ENCODE measurements at regions not wholly inside any gene's neighbourhood (a gene's known extent, or its start where the extent isn't known, plus 50 kb on each side); places are given as distances from the start of the nearest gene placed in this dataset.
"Not testable (repeated sequence)": the region's sequence is repeated elsewhere in the genome, so short reads cannot be mapped to it uniquely, and the experiment has no call there.

DNA sequence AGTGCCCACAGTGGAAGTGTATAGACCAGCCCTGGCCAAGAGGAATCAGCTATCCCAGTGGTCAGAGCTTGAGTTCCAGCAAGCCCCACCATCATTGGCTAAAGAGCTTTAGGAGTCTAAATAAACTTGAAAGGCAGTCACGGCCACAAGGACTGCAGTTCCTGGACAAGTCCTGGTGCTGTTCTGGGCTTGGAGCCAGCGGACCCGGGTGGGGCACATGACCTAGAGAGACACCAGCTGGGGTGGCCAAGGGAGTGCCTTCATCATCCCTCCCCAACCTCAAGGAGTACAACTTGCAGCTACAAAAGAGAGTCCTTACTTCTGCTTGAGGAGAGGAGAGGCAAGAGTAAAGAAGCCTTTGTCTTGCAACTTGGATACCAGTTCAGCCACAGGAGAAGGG is 439.8 kb upstream of the TMEFF2 start:
- no peak for DNase-seq (ENCODE audit: low read depth)

DNA sequence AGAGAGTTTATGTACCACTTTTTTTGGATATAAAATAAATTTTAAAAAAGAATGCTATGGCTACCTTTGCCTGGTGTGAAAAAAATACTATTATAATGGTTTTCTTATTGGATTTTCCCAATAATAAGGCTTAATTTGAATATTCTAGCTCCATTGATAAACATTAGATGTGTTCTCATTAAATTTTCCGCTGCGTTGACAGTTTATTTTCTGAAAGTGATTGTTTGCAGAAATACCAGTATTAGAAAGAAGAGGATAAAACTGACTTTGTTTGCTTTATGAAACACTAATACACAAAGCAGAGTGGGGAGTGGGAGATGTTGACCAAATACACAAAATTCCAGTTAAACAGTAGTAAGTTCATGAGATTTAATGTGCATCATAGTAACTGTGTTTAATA is 433.3 kb upstream of the TMEFF2 start:
- DNase-seq (ENCODE audit: low read depth) = no peak

GRCh38 chr2:192615105-192615504 is 420.4 kb upstream of the TMEFF2 start:
- no peak for DNase-seq (ENCODE audit: low read depth)

- no peak for DNase-seq (ENCODE audit: low read depth)
Measured at GRCh38 chr2:192604295-192604694, 409.6 kb upstream of the TMEFF2 start.

GRCh38 chr2:192598649-192599048 is 403.9 kb upstream of the TMEFF2 start:
- DNase-seq (ENCODE audit: low read depth) = not testable (repeated sequence)

DNA sequence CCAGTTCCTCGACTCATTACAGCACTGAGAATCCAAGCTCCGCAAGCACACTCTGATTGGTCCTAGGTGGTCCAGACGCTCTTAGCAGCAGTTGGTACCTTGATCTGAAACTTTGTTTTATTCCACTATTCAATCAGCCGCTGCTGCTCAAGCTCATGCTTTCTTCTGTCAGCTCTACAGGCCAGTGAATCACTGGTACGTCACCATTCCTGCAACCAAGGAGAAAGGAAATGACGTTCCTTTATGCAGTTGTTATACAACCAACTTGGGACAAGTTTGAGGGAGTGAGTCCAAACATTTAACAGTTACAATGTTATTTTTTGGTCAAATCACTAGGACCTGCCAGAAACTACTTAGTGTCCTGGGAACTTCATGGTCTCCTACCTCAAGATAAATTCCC is 398.8 kb upstream of the TMEFF2 start:
- no peak for DNase-seq (ENCODE audit: low read depth)

- DNase-seq (ENCODE audit: low read depth) = no peak
Measured at GRCh38 chr2:192591617-192592016, 396.9 kb upstream of the TMEFF2 start.

DNA sequence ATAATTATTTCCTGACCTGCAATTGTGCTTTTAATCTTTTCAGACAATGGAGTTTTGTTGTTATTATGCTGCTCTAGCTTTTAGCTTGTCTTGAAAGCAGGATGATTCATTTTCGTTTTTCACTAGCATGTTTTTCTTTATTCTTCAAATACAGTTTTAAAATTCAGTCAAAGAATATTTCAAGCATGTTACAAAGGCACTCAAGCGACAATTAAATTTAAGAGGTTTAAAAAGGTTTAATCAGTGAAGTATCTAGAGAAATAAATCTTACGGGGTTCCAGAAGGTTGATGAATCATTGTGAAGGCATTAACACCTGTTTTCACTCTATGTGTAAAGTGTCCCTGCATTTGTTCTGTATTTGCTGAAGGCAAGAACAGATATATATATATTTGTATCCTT is 390.7 kb upstream of the TMEFF2 start:
- DNase-seq (ENCODE audit: low read depth) = no peak

- no peak for DNase-seq (ENCODE audit: low read depth)
Measured at GRCh38 chr2:192584976-192585375, 390.2 kb upstream of the TMEFF2 start.

- no peak for DNase-seq (ENCODE audit: low read depth)
Measured at GRCh38 chr2:192579965-192580700, 385.4 kb upstream of the TMEFF2 start.

- no peak for DNase-seq (ENCODE audit: low read depth)
Measured at GRCh38 chr2:192578780-192579179, 384.0 kb upstream of the TMEFF2 start.

GRCh38 chr2:192577706-192578105 is 383.0 kb upstream of the TMEFF2 start:
- DNase-seq (ENCODE audit: low read depth) = no peak

DNA sequence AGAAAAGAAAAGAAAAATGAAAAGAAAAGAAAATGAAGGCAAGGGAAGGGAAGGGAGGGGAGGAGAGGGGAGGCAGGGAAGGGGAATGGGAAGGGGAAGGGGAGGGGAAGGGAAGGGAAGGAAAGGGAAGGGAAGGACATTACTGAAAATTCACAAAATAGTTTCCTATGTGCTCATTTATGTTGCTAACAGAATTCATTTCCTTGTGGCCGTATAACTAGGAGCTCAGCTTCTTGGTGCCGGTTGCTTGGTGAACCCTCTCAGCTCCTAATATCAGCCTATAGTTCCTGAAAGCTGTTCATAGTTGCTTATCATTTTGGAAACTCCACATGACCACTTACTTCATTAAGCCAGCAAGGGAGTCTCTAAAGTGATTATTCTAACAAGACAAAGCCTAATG is 379.8 kb upstream of the TMEFF2 start:
- no peak for DNase-seq (ENCODE audit: low read depth)

- DNase-seq (ENCODE audit: low read depth) = no peak
Measured at GRCh38 chr2:192571636-192572035, 376.9 kb upstream of the TMEFF2 start.

DNA sequence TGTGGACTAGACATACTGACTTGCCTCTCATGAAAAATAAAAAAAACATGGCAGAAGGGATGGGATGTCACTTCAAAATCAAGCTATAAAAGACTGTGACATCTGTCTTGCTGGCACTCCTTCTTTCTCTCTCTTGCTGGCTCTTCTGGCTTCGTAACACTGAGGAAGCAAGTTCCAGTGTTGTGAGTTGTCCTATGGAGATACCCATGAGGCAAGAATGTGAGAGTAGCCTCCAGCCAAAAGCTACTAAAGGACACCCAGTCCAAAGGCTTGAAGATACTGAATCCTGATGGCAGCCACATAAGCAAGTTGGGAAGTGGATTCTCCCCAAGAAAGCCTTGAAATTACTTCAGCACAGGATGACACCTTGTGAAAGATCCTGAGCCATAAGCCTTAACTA is 376.1 kb upstream of the TMEFF2 start:
- DNase-seq (ENCODE audit: low read depth) = no peak

GRCh38 chr2:192566863-192567262 is 372.1 kb upstream of the TMEFF2 start:
- DNase-seq (ENCODE audit: low read depth) = no peak

DNA sequence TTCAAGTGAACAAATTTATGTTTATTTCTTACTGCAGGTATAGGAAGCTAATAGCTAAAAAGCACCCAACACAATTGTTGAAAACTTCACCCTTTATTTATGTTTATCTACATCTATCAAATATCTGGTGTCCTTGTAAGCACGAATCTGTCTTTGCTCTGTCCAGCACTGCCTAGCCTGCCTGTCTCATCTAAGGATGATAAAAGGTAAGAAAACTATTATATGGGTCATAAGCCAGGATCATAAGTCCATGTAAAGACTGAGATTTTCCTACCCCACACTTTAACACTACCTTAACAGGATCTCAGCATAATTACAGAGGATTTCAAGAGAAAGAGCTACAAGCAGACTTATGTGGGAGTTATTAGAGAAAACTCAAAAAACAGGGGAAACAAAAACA is 365.6 kb upstream of the TMEFF2 start:
- DNase-seq (ENCODE audit: low read depth) = no peak

DNA sequence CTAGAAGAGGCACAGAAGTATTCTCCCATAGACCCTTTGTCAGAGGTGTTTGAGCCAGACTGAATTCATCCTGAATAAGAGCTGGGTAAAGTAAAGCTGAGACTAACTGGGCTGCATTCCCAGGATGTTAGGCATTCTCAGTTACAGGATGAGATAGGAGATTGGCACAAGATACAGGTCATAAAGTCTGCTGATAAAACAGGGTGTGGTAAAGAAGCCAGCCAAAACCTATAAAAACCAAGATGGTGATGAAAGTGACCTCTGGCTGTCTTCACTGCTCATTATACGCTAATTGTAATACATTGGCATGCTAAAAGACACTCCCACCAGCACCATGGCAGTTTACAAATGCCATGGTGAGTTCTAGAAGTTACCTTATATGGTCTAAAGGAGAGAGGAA is 364.9 kb upstream of the TMEFF2 start:
- DNase-seq (ENCODE audit: low read depth) = no peak

DNA sequence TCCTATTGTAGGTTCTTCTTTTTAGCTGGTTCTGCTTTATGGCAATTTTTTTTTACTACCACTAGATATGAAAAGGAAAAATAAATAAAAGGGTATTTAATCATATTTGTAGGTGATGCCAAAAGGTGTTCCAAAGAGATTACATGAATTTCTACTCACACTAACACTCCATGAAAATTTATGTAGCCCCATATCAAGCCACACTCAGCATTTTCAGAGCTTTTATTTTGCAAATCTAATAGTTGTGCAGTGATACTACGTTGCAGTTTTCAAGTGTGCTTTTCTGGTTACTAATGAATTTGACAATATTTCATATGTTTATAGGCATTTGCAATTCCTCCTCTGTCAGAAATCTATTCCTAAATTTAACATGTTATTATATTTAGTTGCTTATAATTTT is 363.9 kb upstream of the TMEFF2 start:
- no peak for DNase-seq (ENCODE audit: low read depth)

DNA sequence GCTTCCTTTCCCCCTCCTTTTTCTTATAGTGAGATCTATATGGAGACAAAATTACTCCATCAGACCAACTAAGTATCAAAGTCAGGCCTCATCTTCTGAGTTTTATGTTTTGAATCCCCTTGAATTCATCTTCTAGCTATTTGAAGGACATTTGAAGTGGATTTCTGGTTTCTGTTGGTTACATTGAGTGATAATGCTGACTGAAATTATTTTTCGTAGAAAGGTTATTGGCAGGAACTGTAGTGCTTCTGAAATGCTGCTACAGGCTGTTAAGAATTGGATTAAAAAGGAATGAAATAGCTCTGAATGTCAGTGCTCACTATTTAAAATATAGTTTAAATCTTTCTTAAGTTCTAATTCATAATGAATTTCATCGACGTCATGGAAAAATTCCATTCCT is 361.0 kb upstream of the TMEFF2 start:
- DNase-seq (ENCODE audit: low read depth) = no peak

DNA sequence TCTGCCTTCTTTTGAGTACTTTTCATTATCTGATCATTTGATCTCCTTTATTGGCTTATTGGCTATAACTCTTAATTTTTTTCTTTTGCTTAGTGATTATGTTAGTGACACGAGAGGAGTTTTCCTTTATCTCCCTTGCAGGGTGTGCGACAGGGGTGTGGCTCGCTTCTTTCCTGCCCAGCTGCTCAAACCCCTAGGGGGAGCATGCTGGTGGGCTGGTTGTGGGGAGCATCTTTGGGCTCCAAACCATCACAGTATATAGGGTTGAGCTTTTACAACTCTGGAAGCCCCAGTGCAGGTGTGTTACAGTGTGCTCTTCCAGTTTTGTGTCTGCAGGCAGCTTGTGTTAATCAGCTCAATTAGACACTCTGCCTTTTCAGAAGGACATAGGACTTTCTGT is 357.0 kb upstream of the TMEFF2 start:
- no peak for DNase-seq (ENCODE audit: low read depth)

DNA sequence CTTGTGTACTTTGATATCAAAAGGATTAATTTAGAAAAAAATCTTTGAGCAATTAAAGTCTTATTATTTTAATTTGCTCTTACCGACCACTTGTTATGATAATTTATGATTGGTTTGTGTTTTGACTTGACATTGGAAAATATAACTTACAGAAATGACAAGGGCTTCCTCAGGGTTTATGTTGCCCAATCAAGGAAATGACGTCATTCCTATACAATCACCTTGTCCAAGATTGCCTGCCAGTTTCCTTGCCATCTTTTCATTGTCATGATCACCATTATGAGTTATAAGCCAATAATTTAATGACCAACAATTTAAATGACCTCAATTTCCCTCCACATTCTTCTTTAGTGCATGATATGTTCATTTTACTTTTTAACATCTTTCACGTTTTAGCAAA is 351.8 kb upstream of the TMEFF2 start:
- no peak for DNase-seq (ENCODE audit: low read depth)

DNA sequence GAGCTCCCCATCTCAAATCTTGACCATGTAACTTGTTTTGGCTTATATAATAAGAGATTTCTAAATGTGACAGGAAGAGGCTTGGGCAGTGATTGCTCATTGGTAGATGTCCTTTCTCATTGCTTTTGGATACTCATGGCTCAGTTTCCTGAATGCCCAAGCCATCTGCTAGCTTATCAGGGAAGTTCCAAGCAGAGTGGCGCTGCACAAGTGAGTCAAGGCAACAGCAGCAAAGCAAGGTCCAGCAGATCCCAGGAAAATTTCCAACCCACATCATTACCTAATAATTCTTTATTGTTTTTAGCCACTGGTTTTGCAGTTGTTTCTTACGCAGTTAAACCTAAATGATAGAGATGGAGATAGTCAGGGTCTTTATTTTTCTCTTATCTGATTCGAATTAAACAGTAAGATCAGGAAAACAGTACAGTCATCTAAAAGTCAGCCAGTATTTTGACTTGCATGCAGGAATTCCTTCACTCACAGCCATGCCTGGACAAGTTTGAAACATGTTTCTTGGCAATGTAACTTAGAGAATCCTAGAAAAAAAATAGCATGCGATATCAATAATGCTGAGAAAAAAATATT is 349.7 kb upstream of the TMEFF2 start:
- peak; percentile 31 for DNase-seq (ENCODE audit: low read depth)

All from iris pigment epithelial cell (primary cell).